Stomach (tissue), 4 donors: ENCODE measurements at regions not wholly inside any gene's neighbourhood (a gene's known extent, or its start where the extent isn't known, plus 50 kb on each side); places are given as distances from the start of the nearest gene placed in this dataset.

ENCODE experiments used
- CTCF ChIP-seq, 7 experiments: fragments of 450-650 bp in 4 of 7; fragments of 200-600 bp in 3 of 7; sonication (generic) in 3 of 7; IDR thresholded peaks; one replicate each; pipeline ENCODE4 v1.5.1; 2016 to 2019; ENCODE audit warnings: antibody characterized with exemption in 7 of 7, control low read depth in 2 of 7, mild to moderate bottlenecking in 1 of 7
- POLR2AphosphoS5 ChIP-seq, 3 donors: sonication (generic); formaldehyde crosslinking; IDR thresholded peaks; one replicate each; pipeline ENCODE4 v1.6.1; 2016; ENCODE audit warnings: antibody characterized with exemption in 3 of 3

GRCh38 chr12:46504494-46504893, 131.9 kb upstream of the SLC38A2 start:
- no peak for TF ChIP-seq CTCF (IDR thresholded peaks at IDR 0.05)
- no peak for TF ChIP-seq POLR2AphosphoS5 (IDR thresholded peaks at IDR 0.05)
